ENCODE measurements at regions not wholly inside any gene's neighbourhood (a gene's known extent, or its start where the extent isn't known, plus 50 kb on each side); places are given as distances from the start of the nearest gene placed in this dataset.

- no peak for DNase-seq
Measured at GRCh38 chr3:144148356-144148755, 176.7 kb downstream of the DIPK2A start.

- DNase-seq = no peak
Measured at GRCh38 chr3:144151983-144152382, 180.4 kb downstream of the DIPK2A start.

- no peak for DNase-seq
Measured at GRCh38 chr3:144160627-144161026, 189.0 kb downstream of the DIPK2A start.

GRCh38 chr3:144162042-144162441, 190.4 kb downstream of the DIPK2A start:
- DNase-seq = no peak

GRCh38 chr3:144164352-144164751, 192.7 kb downstream of the DIPK2A start:
- DNase-seq = no peak

GRCh38 chr3:144165482-144165881, 193.9 kb downstream of the DIPK2A start:
- no peak for DNase-seq

GRCh38 chr3:144167634-144168033, 196.0 kb downstream of the DIPK2A start:
- DNase-seq = no peak

- no peak for DNase-seq
Measured at GRCh38 chr3:144173491-144173890, 201.9 kb downstream of the DIPK2A start.

GRCh38 chr3:144175644-144176425, 204.2 kb downstream of the DIPK2A start:
- DNase-seq = no peak

- no peak for DNase-seq
Measured at GRCh38 chr3:144177649-144178048, 206.0 kb downstream of the DIPK2A start.

- no peak for DNase-seq
Measured at GRCh38 chr3:144178607-144179006, 207.0 kb downstream of the DIPK2A start.

GRCh38 chr3:144181062-144181461, 209.4 kb downstream of the DIPK2A start:
- DNase-seq = no peak

GRCh38 chr3:144182501-144182900, 210.9 kb downstream of the DIPK2A start:
- no peak for DNase-seq

- no peak for DNase-seq
Measured at GRCh38 chr3:144185276-144185675, 213.7 kb downstream of the DIPK2A start.

- no peak for DNase-seq
Measured at GRCh38 chr3:144187531-144188210, 216.0 kb downstream of the DIPK2A start.

- no peak for DNase-seq
Measured at GRCh38 chr3:144189044-144189443, 217.4 kb downstream of the DIPK2A start.

GRCh38 chr3:144197116-144197515, 225.5 kb downstream of the DIPK2A start:
- no peak for DNase-seq

GRCh38 chr3:144197582-144197981, 226.0 kb downstream of the DIPK2A start:
- DNase-seq = no peak

- DNase-seq = no peak
Measured at GRCh38 chr3:144200004-144200403, 228.4 kb downstream of the DIPK2A start.

GRCh38 chr3:144200466-144200865, 228.8 kb downstream of the DIPK2A start:
- no peak for DNase-seq

GRCh38 chr3:144221761-144222160, 250.1 kb downstream of the DIPK2A start:
- DNase-seq = no peak

GRCh38 chr3:144229330-144229729, 257.7 kb downstream of the DIPK2A start:
- DNase-seq = no peak

GRCh38 chr3:144229953-144230352, 258.3 kb downstream of the DIPK2A start:
- DNase-seq = no peak

GRCh38 chr3:144235489-144235888, 263.9 kb downstream of the DIPK2A start:
- no peak for DNase-seq

All from activated gamma-delta T cell (primary cell).